Stomach (tissue), 8 donors: ENCODE measurements at regions not wholly inside any gene's neighbourhood (a gene's known extent, or its start where the extent isn't known, plus 50 kb on each side); places are given as distances from the start of the nearest gene placed in this dataset.

Source experiments
- DNase-seq, 2 donors: peaks; one replicate each; pipeline versions ENCODE4 v3.0.0 to v3.0.0-alpha.2; 2013 to 2019
- H3K27ac ChIP-seq, 5 donors: fragments of 200-600 bp in 4 of 5; sonication (generic) in 4 of 5; one replicate each; pipeline ENCODE4 v1.5.1; 2013 to 2019; ENCODE audit warnings: mild to moderate bottlenecking in 1 of 5, moderate library complexity in 1 of 5
- H3K27me3 ChIP-seq, 3 donors: fragments of 200-600 bp; sonication (generic); one replicate each; pipeline ENCODE4 v1.5.1; 2017 to 2019; ENCODE audit warnings: mixed run types in 1 of 3
- H3K36me3 ChIP-seq, 4 donors: fragments of 200-600 bp; sonication (generic); 1 replicate in 3 of 4; 2 replicates in 1 of 4; pipeline ENCODE4 v1.5.1; 2016 to 2019
- H3K4me1 ChIP-seq, 4 donors: fragments of 200-600 bp; sonication (generic); one replicate each; pipeline ENCODE4 v1.5.1; 2016 to 2019
- H3K4me3 ChIP-seq, 4 donors: fragments of 200-600 bp; sonication (generic) in 3 of 4; one replicate each; pipeline ENCODE4 v1.5.1; 2016 to 2019; ENCODE audit warnings: mild to moderate bottlenecking in 1 of 4
- H3K9me3 ChIP-seq, 4 donors: fragments of 200-600 bp; sonication (generic); one replicate each; pipeline ENCODE4 v1.5.1; 2016 to 2019
- EP300 ChIP-seq: sonication (generic); formaldehyde crosslinking; IDR thresholded peaks from one replicate; pipeline ENCODE4 v1.6.1; 2017; ENCODE audit warnings: antibody characterized with exemption
- POLR2A ChIP-seq, 4 donors: fragments of 450-650 bp; IDR thresholded peaks; one replicate each; pipeline ENCODE4 v1.6.1; 2016; ENCODE audit warnings: antibody characterized with exemption in 4 of 4, control low read depth in 2 of 4, mild to moderate bottlenecking in 1 of 4, moderate library complexity in 1 of 4
- POLR2AphosphoS5 ChIP-seq, 3 donors: sonication (generic); formaldehyde crosslinking; IDR thresholded peaks; one replicate each; pipeline ENCODE4 v1.6.1; 2016; ENCODE audit warnings: antibody characterized with exemption in 3 of 3
- WGBS, 5 donors: extraction: QIAGEN DNeasy Blood & Tissue Kit in 3 of 5; methylation state at CpG; one replicate each; pipeline versions ENCODE4 v1.1.5 to v1.1.7; 2013 to 2018; 5-methylcytosine and 5-hydroxymethylcytosine counted together
- intact Hi-C: fragments of 100-400 bp; cut with DNase I; formaldehyde crosslinking; loops from one replicate; pipeline ENCODE4 v1.15.1; 2023; ENCODE audit warnings: low total_unique reads
- TF ChIP-seq, protein P1 (sequence below), 7 experiments: fragments of 450-650 bp in 4 of 7; fragments of 200-600 bp in 3 of 7; sonication (generic) in 3 of 7; IDR thresholded peaks; one replicate each; pipeline ENCODE4 v1.5.1; 2016 to 2019; ENCODE audit warnings: antibody characterized with exemption in 7 of 7, control low read depth in 2 of 7, mild to moderate bottlenecking in 1 of 7
- donor health status: healthy with polysubstance abuse.
- donor health status: Bipolar disorder and iron deficiency.
- donor health status: healthy.

DNA sequence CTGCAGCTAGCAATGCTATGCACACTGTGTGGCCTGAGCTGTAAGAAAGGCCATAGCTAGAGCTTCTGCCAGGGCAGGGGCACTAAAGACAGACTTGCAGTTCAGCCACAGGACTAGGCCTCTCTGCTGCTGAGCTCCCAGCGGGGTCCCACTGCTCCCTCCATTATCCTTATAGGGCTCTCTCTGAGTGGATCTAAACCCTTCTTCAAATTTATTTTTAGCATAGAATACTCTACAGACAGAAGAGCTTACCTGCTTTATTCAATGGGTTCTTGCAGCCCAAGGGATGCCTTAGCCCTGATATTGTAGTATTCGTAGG is 100.9 kb upstream of the MLN start:
- H3K4me3 ChIP-seq, result no peak overlapping the region
- peaks cover 0 to 29% (median 0%) of the 10 kb centered on the region in 3 donors for H3K27me3 ChIP-seq
- 79 to 89% (median 82%) methylated on average over 2 of the region's 2 CpGs for WGBS, 5 donors
- DNase-seq, result no peak
- no peaks in the 10 kb centered on the region for H3K36me3 ChIP-seq
- H3K4me1 ChIP-seq, result peaks cover 0 to 7% (median 0%) of the 10 kb centered on the region in 4 donors
- intact Hi-C loops, result no loop called here
- TF ChIP-seq POLR2A (IDR thresholded peaks at IDR 0.05) (no peak), EP300 (no peak), POLR2AphosphoS5 (IDR thresholded peaks at IDR 0.05) (no peak)
- TF ChIP-seq, protein P1, sequence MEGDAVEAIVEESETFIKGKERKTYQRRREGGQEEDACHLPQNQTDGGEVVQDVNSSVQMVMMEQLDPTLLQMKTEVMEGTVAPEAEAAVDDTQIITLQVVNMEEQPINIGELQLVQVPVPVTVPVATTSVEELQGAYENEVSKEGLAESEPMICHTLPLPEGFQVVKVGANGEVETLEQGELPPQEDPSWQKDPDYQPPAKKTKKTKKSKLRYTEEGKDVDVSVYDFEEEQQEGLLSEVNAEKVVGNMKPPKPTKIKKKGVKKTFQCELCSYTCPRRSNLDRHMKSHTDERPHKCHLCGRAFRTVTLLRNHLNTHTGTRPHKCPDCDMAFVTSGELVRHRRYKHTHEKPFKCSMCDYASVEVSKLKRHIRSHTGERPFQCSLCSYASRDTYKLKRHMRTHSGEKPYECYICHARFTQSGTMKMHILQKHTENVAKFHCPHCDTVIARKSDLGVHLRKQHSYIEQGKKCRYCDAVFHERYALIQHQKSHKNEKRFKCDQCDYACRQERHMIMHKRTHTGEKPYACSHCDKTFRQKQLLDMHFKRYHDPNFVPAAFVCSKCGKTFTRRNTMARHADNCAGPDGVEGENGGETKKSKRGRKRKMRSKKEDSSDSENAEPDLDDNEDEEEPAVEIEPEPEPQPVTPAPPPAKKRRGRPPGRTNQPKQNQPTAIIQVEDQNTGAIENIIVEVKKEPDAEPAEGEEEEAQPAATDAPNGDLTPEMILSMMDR (IDR thresholded peaks at IDR 0.05), result no peak
- peak overlapping the region in 1 of 5 donors; percentile 12 for H3K27ac ChIP-seq
- H3K9me3 ChIP-seq, result no peaks in the 10 kb centered on the region

- intact Hi-C loops, result no loop called here
- Histone ChIP-seq H3K36me3 (no peaks in the 10 kb centered on the region), H3K4me1 (peaks cover 0 to 7% (median 0%) of the 10 kb centered on the region in 4 donors), H3K27me3 (peaks cover 0 to 29% (median 0%) of the 10 kb centered on the region in 3 donors), H3K9me3 (no peaks in the 10 kb centered on the region), H3K4me3 (no peak overlapping the region), H3K27ac (peak overlapping the region in 1 of 5 donors; percentile 12)
- WGBS, 5 donors, result 34 to 59% (median 43%) methylated on average over 14 of the region's 14 CpGs
- peak in 1 of 2 donors; percentile 71 for DNase-seq
- TF ChIP-seq, protein P1 (IDR thresholded peaks at IDR 0.05), result no peak
- TF ChIP-seq EP300 (no peak), POLR2A (IDR thresholded peaks at IDR 0.05) (no peak), POLR2AphosphoS5 (IDR thresholded peaks at IDR 0.05) (no peak)
Observed at GRCh38 chr6:33904050-33904746, 100.4 kb upstream of the MLN start.

DNA sequence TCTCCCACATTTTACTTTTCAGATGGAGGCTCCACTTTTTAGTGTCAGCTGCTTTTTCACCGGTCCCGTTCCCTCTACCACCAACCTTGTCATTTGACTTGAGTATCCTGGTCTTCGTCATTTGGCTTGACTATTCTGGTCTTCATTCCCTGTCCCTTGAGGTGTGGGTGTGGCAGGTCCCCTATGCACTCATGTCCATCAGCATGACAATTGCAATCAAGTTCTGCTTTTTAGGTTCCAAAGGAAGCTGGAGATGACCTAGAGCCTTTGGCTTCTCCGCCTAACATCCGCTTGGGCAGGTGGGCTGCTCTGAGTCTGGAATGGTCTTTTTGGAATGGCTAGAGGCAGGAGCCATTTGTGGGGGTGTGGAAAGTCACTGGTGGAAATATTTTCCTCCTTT is 99.8 kb upstream of the MLN start:
- intact Hi-C loops, result no loop called here
- DNase-seq, result no peak
- TF ChIP-seq POLR2A (IDR thresholded peaks at IDR 0.05), result no peak
- TF ChIP-seq POLR2AphosphoS5 (IDR thresholded peaks at IDR 0.05), result no peak
- no peak for TF ChIP-seq EP300
- TF ChIP-seq, protein P1 (IDR thresholded peaks at IDR 0.05), result no peak
- Histone ChIP-seq H3K9me3 (no peaks in the 10 kb centered on the region), H3K4me1 (peaks cover 0 to 7% (median 0%) of the 10 kb centered on the region in 4 donors), H3K27me3 (peaks cover 0 to 29% (median 0%) of the 10 kb centered on the region in 3 donors), H3K27ac (no peak overlapping the region), H3K36me3 (no peaks in the 10 kb centered on the region), H3K4me3 (no peak overlapping the region)
- 93 to 99% (median 98%) methylated on average over 3 to 5 of the region's 5 CpGs for whole genome bisulfite sequencing, 5 donors

- TF ChIP-seq POLR2A (IDR thresholded peaks at IDR 0.05), result no peak
- TF ChIP-seq EP300, result no peak
- TF ChIP-seq, protein P1 (IDR thresholded peaks at IDR 0.05), result no peak
- TF ChIP-seq POLR2AphosphoS5 (IDR thresholded peaks at IDR 0.05), result no peak
- intact Hi-C loops, result no loop called here
- no peak overlapping the region for H3K4me3 ChIP-seq
- 79 to 86% (median 84%) methylated on average over 3 of the region's 3 CpGs for WGBS, 5 donors
- no peaks in the 10 kb centered on the region for H3K36me3 ChIP-seq
- no peaks in the 10 kb centered on the region for H3K9me3 ChIP-seq
- no peak for DNase-seq
- H3K27ac ChIP-seq, result no peak overlapping the region
- H3K27me3 ChIP-seq, result peaks cover 0 to 29% (median 0%) of the 10 kb centered on the region in 3 donors
- H3K4me1 ChIP-seq, result peaks cover 0 to 7% (median 1%) of the 10 kb centered on the region in 4 donors
Observed at GRCh38 chr6:33902457-33902853, 98.7 kb upstream of the MLN start.
